Keratinocyte (primary cell): ENCODE measurements at regions not wholly inside any gene's neighbourhood (a gene's known extent, or its start where the extent isn't known, plus 50 kb on each side); places are given as distances from the start of the nearest gene placed in this dataset.

Experiments used
- DNase-seq: peaks from one replicate; pipeline ENCODE4 v3.0.0-alpha.2; 2011; ENCODE audit warnings: low read depth, missing footprints, low spot score
- FAIRE-seq: peaks from 2 replicates; lab custom pipeline; 2011; peaks lifted over from hg19 to GRCh38; lab: Jason Lieb, UNC
- H2AFZ ChIP-seq: 2 replicates; pipeline ENCODE4 v1.6.0; 2012; ENCODE audit warnings: low read length, control low read depth, inconsistent platforms; ENCODE audit not compliant: control insufficient read depth
- H3K27ac ChIP-seq: 2 replicates; pipeline ENCODE4 v1.5.1; 2011; ENCODE audit warnings: low read length; ENCODE audit not compliant: control insufficient read depth, insufficient read depth
- H3K27me3 ChIP-seq: 3 replicates; pipeline ENCODE4 v1.6.0; 2011; ENCODE audit warnings: low read length; ENCODE audit not compliant: control insufficient read depth, insufficient read depth; ENCODE audit errors: extremely low read depth
- H3K36me3 ChIP-seq, 2 experiments: 2 replicates in 1 of 2; 3 replicates in 1 of 2; pipeline ENCODE4 v1.5.1; 2011; ENCODE audit warnings: low read length in 2 of 2, mild to moderate bottlenecking in 1 of 2; ENCODE audit not compliant: control insufficient read depth in 2 of 2, insufficient read depth in 2 of 2; ENCODE audit errors: extremely low read depth in 1 of 2
- H3K4me1 ChIP-seq: 3 replicates; pipeline ENCODE4 v1.5.1; 2011; ENCODE audit warnings: low read length; ENCODE audit not compliant: control insufficient read depth, insufficient read depth; ENCODE audit errors: extremely low read depth
- H3K4me2 ChIP-seq: 3 replicates; pipeline ENCODE4 v1.6.0; 2011; ENCODE audit warnings: low read depth, low read length; ENCODE audit not compliant: control insufficient read depth, insufficient read depth; ENCODE audit errors: extremely low read depth
- H3K4me3 ChIP-seq, 3 experiments: fragments of 200-600 bp in 1 of 3; sonication (generic) in 1 of 3; 2 replicates in 2 of 3; 3 replicates in 1 of 3; pipeline ENCODE4 v1.5.1; 2011 to 2016; ENCODE audit warnings: low read length in 3 of 3, mild to moderate bottlenecking in 3 of 3, control low read depth in 2 of 3, inconsistent platforms in 1 of 3, low read depth in 1 of 3, mixed read lengths in 1 of 3, mixed run types in 1 of 3, moderate library complexity in 1 of 3; ENCODE audit not compliant: control insufficient read depth in 2 of 3, insufficient read depth in 2 of 3; ENCODE audit errors: extremely low read depth in 1 of 3
- H3K79me2 ChIP-seq: 2 replicates; pipeline ENCODE4 v1.6.0; 2012; ENCODE audit warnings: low read length; ENCODE audit not compliant: control insufficient read depth, insufficient read depth
- H3K9ac ChIP-seq: 3 replicates; pipeline ENCODE4 v1.6.0; 2011; ENCODE audit warnings: low read length; ENCODE audit not compliant: control insufficient read depth, insufficient read depth; ENCODE audit errors: extremely low read depth
- H3K9me1 ChIP-seq: 3 replicates; pipeline ENCODE4 v1.6.0; 2011; ENCODE audit warnings: low read length; ENCODE audit not compliant: control insufficient read depth, insufficient read depth; ENCODE audit errors: extremely low read depth
- H3K9me3 ChIP-seq: 2 replicates; pipeline ENCODE4 v1.5.1; 2012; ENCODE audit warnings: low read depth, low read length; ENCODE audit not compliant: control insufficient read depth
- H4K20me1 ChIP-seq: 3 replicates; pipeline ENCODE4 v1.6.0; 2011; ENCODE audit warnings: low read length; ENCODE audit not compliant: control insufficient read depth, insufficient read depth; ENCODE audit errors: extremely low read depth
- EZH2 ChIP-seq: IDR thresholded peaks from one replicate; pipeline ENCODE4 v1.6.1; 2012; ENCODE audit warnings: inconsistent platforms, mild to moderate bottlenecking, low read length, moderate library complexity
- dilution Hi-C: fragments of 300-500 bp; cut with MboI; formaldehyde crosslinking; loops from one replicate; pipeline ENCODE4 v1.7.0; 2020; ENCODE audit warnings: low sequenced_read_pairs; ENCODE audit not compliant: extremely low pct_ligation_motif_present
- TF ChIP-seq, protein P1 (sequence below), 3 experiments: IDR thresholded peaks in 1 of 3; conservative IDR thresholded peaks in 1 of 3; optimal IDR thresholded peaks in 1 of 3; 2 replicates in 2 of 3; 3 replicates in 1 of 3; pipeline versions ENCODE3 to v1.5.1; 2011; ENCODE audit warnings: low read length in 3 of 3, mild to moderate bottlenecking in 3 of 3, moderate library complexity in 2 of 3, control low read depth in 1 of 3, inconsistent platforms in 1 of 3; ENCODE audit not compliant: insufficient read depth in 2 of 3; ENCODE audit errors: extremely low read depth in 1 of 3

GRCh38 chr1:58390091-58390490 lies 156.4 kb downstream of the OMA1 start:
- no peak for TF ChIP-seq EZH2
- TF ChIP-seq, protein P1, sequence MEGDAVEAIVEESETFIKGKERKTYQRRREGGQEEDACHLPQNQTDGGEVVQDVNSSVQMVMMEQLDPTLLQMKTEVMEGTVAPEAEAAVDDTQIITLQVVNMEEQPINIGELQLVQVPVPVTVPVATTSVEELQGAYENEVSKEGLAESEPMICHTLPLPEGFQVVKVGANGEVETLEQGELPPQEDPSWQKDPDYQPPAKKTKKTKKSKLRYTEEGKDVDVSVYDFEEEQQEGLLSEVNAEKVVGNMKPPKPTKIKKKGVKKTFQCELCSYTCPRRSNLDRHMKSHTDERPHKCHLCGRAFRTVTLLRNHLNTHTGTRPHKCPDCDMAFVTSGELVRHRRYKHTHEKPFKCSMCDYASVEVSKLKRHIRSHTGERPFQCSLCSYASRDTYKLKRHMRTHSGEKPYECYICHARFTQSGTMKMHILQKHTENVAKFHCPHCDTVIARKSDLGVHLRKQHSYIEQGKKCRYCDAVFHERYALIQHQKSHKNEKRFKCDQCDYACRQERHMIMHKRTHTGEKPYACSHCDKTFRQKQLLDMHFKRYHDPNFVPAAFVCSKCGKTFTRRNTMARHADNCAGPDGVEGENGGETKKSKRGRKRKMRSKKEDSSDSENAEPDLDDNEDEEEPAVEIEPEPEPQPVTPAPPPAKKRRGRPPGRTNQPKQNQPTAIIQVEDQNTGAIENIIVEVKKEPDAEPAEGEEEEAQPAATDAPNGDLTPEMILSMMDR (optimal IDR thresholded peaks at IDR 0.05 in 1 of 3, IDR thresholded peaks at IDR 0.05 in 1 of 3, conservative IDR thresholded peaks at IDR 0.05 in 1 of 3; ENCODE audit: extremely low read depth in 1 of 3, insufficient read depth in 2 of 3, low read length in 3 of 3): no peak
- no peak overlapping the region for H3K4me3 ChIP-seq
- DNase-seq: no peak
- H3K27me3 ChIP-seq: no peaks in the 10 kb centered on the region
- H3K9me3 ChIP-seq: no peaks in the 10 kb centered on the region
- dilution Hi-C loops: loop anchor here (5.0 kb wide), 1 partner anchor 33 kb away; no protein-coding TSS in a partner anchor
- no peak overlapping the region for H3K9ac ChIP-seq
- no peak overlapping the region for H3K4me2 ChIP-seq
- H3K36me3 ChIP-seq: no peaks in the 10 kb centered on the region
- H3K9me1 ChIP-seq: no peaks in the 10 kb centered on the region
- FAIRE-seq: no peak
- H2AFZ ChIP-seq: no peak overlapping the region
- no peaks in the 10 kb centered on the region for H4K20me1 ChIP-seq
- peaks cover 8% of the 10 kb centered on the region for H3K4me1 ChIP-seq
- no peak overlapping the region for H3K27ac ChIP-seq
- H3K79me2 ChIP-seq: no peaks in the 10 kb centered on the region

DNA sequence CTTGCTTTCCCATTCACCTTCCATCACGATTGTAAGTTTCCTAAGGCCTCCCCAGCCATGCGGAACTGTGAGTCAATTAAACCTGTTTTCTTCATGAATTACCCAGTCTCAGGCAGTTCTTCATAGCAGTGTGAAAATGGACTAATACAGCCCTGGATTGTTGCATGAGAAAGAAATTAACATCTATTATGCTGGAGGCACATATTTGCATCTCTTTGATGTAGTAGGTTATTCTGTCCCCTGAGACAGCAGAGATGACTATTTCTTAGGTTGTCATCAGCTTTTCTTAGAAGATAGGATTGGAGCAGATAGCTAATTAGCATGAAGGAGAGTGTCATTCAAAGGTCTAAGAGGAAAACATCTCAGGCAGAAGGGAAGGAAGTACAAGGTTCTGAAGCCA lies 166.2 kb downstream of the OMA1 start:
- H3K9me3 ChIP-seq: no peaks in the 10 kb centered on the region
- H3K4me3 ChIP-seq: no peak overlapping the region
- H3K27ac ChIP-seq: no peak overlapping the region
- no peak overlapping the region for H2AFZ ChIP-seq
- no peak overlapping the region for H3K4me2 ChIP-seq
- H4K20me1 ChIP-seq: no peaks in the 10 kb centered on the region
- H3K9ac ChIP-seq: no peak overlapping the region
- dilution Hi-C loops: no loop called here
- H3K9me1 ChIP-seq: no peaks in the 10 kb centered on the region
- no peaks in the 10 kb centered on the region for H3K79me2 ChIP-seq
- FAIRE-seq (no peak), DNase-seq (no peak)
- H3K27me3 ChIP-seq: no peaks in the 10 kb centered on the region
- TF ChIP-seq, protein P1 (optimal IDR thresholded peaks at IDR 0.05 in 1 of 3, IDR thresholded peaks at IDR 0.05 in 1 of 3, conservative IDR thresholded peaks at IDR 0.05 in 1 of 3; ENCODE audit: extremely low read depth in 1 of 3, insufficient read depth in 2 of 3, low read length in 3 of 3): no peak
- no peak for TF ChIP-seq EZH2
- no peaks in the 10 kb centered on the region for H3K36me3 ChIP-seq
- no peaks in the 10 kb centered on the region for H3K4me1 ChIP-seq
